ENCODE measurements at regions not wholly inside any gene's neighbourhood (a gene's known extent, or its start where the extent isn't known, plus 50 kb on each side); places are given as distances from the start of the nearest gene placed in this dataset.

GRCh38 chr4:124028182-124028581 lies 631.6 kb downstream of the SPRY1 start:
- Mint-ChIP-seq H3K27me3 (ENCODE audit: low read depth, unreplicated experiment) (no peaks in the 10 kb centered on the region), H3K4me1 (ENCODE audit: low read depth, unreplicated experiment) (no peaks in the 10 kb centered on the region), H3K36me3 (ENCODE audit: low read depth, unreplicated experiment) (no peaks in the 10 kb centered on the region), H3K27ac (ENCODE audit: unreplicated experiment) (no peak overlapping the region), H3K4me3 (ENCODE audit: unreplicated experiment) (no peak overlapping the region), H3K9me3 (ENCODE audit: unreplicated experiment) (no peaks in the 10 kb centered on the region)
- no peaks in the 10 kb centered on the region for H3K36me3 ChIP-seq (ENCODE audit: insufficient read depth, low read length)
- no peak overlapping the region for H3K9ac ChIP-seq (ENCODE audit: low read length)
- no peaks in the 10 kb centered on the region for H3K4me1 ChIP-seq (ENCODE audit: insufficient read depth, low read length)
- no peak for TF ChIP-seq EZH2 (IDR thresholded peaks at IDR 0.05; ENCODE audit: insufficient read depth, low read length)
- TF ChIP-seq, protein P1, sequence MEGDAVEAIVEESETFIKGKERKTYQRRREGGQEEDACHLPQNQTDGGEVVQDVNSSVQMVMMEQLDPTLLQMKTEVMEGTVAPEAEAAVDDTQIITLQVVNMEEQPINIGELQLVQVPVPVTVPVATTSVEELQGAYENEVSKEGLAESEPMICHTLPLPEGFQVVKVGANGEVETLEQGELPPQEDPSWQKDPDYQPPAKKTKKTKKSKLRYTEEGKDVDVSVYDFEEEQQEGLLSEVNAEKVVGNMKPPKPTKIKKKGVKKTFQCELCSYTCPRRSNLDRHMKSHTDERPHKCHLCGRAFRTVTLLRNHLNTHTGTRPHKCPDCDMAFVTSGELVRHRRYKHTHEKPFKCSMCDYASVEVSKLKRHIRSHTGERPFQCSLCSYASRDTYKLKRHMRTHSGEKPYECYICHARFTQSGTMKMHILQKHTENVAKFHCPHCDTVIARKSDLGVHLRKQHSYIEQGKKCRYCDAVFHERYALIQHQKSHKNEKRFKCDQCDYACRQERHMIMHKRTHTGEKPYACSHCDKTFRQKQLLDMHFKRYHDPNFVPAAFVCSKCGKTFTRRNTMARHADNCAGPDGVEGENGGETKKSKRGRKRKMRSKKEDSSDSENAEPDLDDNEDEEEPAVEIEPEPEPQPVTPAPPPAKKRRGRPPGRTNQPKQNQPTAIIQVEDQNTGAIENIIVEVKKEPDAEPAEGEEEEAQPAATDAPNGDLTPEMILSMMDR (IDR thresholded peaks at IDR 0.05; ENCODE audit: insufficient read depth, low read depth, low read length), result no peak
- no peaks in the 10 kb centered on the region for H3K27me3 ChIP-seq (ENCODE audit: insufficient read depth, low read length)
- no peak overlapping the region for H3K4me2 ChIP-seq (ENCODE audit: low read length)
- FAIRE-seq (no peak), DNase-seq (ENCODE audit: low read depth) (peak; percentile 28)
- no peak overlapping the region for H3K27ac ChIP-seq (ENCODE audit: low read depth, low read length)
- H3K4me3 ChIP-seq (ENCODE audit: insufficient read depth, low read depth, low read length), result no peak overlapping the region
- no peaks in the 10 kb centered on the region for H4K20me1 ChIP-seq (ENCODE audit: insufficient read depth, low read length)
- H2AFZ ChIP-seq (ENCODE audit: low read depth, low read length), result no peak overlapping the region
- H3K79me2 ChIP-seq (ENCODE audit: insufficient read depth, low read length), result no peaks in the 10 kb centered on the region
- no peaks in the 10 kb centered on the region for H3K9me3 ChIP-seq (ENCODE audit: insufficient read depth, low read depth, low read length)

DNA sequence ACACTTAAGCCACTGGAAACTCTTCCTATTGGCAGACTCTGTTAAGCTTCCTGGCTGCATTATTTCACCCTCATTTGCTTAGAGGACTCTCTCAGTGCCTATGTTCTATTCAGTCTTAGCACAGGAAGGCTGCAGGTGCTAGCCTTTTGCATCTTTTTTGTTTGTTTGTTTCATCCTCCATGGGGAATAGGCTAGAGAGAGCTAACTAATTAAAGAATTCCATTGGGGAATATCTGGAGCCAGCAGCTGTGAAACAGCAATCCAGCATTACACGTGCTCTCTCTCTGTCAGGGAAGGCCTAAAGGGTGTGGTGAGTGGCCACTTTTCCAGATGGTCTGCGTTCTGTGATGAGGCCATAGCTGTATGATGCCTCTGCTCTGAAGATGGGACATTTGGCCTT lies 633.6 kb downstream of the SPRY1 start:
- Histone ChIP-seq H3K4me1 (ENCODE audit: insufficient read depth, low read length) (no peaks in the 10 kb centered on the region), H3K27ac (ENCODE audit: low read depth, low read length) (no peak overlapping the region), H3K27me3 (ENCODE audit: insufficient read depth, low read length) (no peaks in the 10 kb centered on the region), H3K36me3 (ENCODE audit: insufficient read depth, low read length) (no peaks in the 10 kb centered on the region), H4K20me1 (ENCODE audit: insufficient read depth, low read length) (no peaks in the 10 kb centered on the region), H3K79me2 (ENCODE audit: insufficient read depth, low read length) (no peaks in the 10 kb centered on the region), H3K9me3 (ENCODE audit: insufficient read depth, low read depth, low read length) (no peaks in the 10 kb centered on the region), H3K4me2 (ENCODE audit: low read length) (no peak overlapping the region), H2AFZ (ENCODE audit: low read depth, low read length) (no peak overlapping the region), H3K9ac (ENCODE audit: low read length) (no peak overlapping the region), H3K4me3 (ENCODE audit: insufficient read depth, low read depth, low read length) (no peak overlapping the region)
- DNase-seq (ENCODE audit: low read depth), result no peak
- Mint-ChIP-seq H3K4me3 (ENCODE audit: unreplicated experiment) (no peak overlapping the region), H3K27ac (ENCODE audit: unreplicated experiment) (no peak overlapping the region), H3K4me1 (ENCODE audit: low read depth, unreplicated experiment) (no peaks in the 10 kb centered on the region), H3K36me3 (ENCODE audit: low read depth, unreplicated experiment) (no peaks in the 10 kb centered on the region), H3K27me3 (ENCODE audit: low read depth, unreplicated experiment) (no peaks in the 10 kb centered on the region), H3K9me3 (ENCODE audit: unreplicated experiment) (no peaks in the 10 kb centered on the region)
- no peak for TF ChIP-seq EZH2 (IDR thresholded peaks at IDR 0.05; ENCODE audit: insufficient read depth, low read length)
- TF ChIP-seq, protein P1 (IDR thresholded peaks at IDR 0.05; ENCODE audit: insufficient read depth, low read depth, low read length), result no peak
- FAIRE-seq, result no peak

DNA sequence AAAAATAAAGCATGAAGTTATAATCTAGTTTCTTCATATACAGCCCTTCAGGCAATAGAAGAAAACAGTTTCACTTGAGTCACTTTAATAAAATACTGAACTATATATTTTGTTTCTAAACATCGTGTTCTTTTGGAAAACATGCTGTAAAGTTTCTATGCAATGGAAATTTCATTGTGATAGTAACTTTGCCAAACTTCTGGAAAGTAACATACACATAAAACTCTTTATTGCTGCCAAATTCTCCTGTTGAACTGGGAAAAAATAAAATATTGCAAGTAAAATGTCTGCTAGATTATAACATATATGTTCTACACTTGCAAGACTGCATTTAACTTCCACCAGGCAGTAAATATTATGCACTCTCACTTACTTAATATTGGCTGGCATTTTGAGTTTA lies 635.4 kb downstream of the SPRY1 start:
- Mint-ChIP-seq H3K36me3 (ENCODE audit: low read depth, unreplicated experiment) (no peaks in the 10 kb centered on the region), H3K4me3 (ENCODE audit: unreplicated experiment) (no peak overlapping the region), H3K9me3 (ENCODE audit: unreplicated experiment) (no peaks in the 10 kb centered on the region), H3K4me1 (ENCODE audit: low read depth, unreplicated experiment) (no peaks in the 10 kb centered on the region), H3K27me3 (ENCODE audit: low read depth, unreplicated experiment) (no peaks in the 10 kb centered on the region), H3K27ac (ENCODE audit: unreplicated experiment) (no peak overlapping the region)
- Histone ChIP-seq H3K4me2 (ENCODE audit: low read length) (no peak overlapping the region), H4K20me1 (ENCODE audit: insufficient read depth, low read length) (no peaks in the 10 kb centered on the region), H3K27ac (ENCODE audit: low read depth, low read length) (no peak overlapping the region), H3K4me3 (ENCODE audit: insufficient read depth, low read depth, low read length) (no peak overlapping the region), H3K36me3 (ENCODE audit: insufficient read depth, low read length) (no peaks in the 10 kb centered on the region), H2AFZ (ENCODE audit: low read depth, low read length) (no peak overlapping the region), H3K4me1 (ENCODE audit: insufficient read depth, low read length) (no peaks in the 10 kb centered on the region), H3K27me3 (ENCODE audit: insufficient read depth, low read length) (no peaks in the 10 kb centered on the region), H3K9ac (ENCODE audit: low read length) (no peak overlapping the region), H3K9me3 (ENCODE audit: insufficient read depth, low read depth, low read length) (no peaks in the 10 kb centered on the region), H3K79me2 (ENCODE audit: insufficient read depth, low read length) (no peaks in the 10 kb centered on the region)
- FAIRE-seq (no peak), DNase-seq (ENCODE audit: low read depth) (no peak)
- no peak for TF ChIP-seq EZH2 (IDR thresholded peaks at IDR 0.05; ENCODE audit: insufficient read depth, low read length)
- TF ChIP-seq, protein P1 (IDR thresholded peaks at IDR 0.05; ENCODE audit: insufficient read depth, low read depth, low read length), result no peak
